HT-29 (cell line): ENCODE measurements at regions not wholly inside any gene's neighbourhood (a gene's known extent, or its start where the extent isn't known, plus 50 kb on each side); places are given as distances from the start of the nearest gene placed in this dataset.

ENCODE experiments used
- DNase-seq: peaks from one replicate; pipeline ENCODE4 v3.0.0-alpha.2; 2015; ENCODE audit warnings: low spot score

- DNase-seq, result no peak
These were observed 260.9 kb upstream of the SLITRK3 start for GRCh38 chr3:165457096-165457495.

GRCh38 chr3:165455793-165456192 is 259.6 kb upstream of the SLITRK3 start:
- no peak for DNase-seq

- DNase-seq, result no peak
These were observed 259.2 kb upstream of the SLITRK3 start for GRCh38 chr3:165455360-165455759.

DNA sequence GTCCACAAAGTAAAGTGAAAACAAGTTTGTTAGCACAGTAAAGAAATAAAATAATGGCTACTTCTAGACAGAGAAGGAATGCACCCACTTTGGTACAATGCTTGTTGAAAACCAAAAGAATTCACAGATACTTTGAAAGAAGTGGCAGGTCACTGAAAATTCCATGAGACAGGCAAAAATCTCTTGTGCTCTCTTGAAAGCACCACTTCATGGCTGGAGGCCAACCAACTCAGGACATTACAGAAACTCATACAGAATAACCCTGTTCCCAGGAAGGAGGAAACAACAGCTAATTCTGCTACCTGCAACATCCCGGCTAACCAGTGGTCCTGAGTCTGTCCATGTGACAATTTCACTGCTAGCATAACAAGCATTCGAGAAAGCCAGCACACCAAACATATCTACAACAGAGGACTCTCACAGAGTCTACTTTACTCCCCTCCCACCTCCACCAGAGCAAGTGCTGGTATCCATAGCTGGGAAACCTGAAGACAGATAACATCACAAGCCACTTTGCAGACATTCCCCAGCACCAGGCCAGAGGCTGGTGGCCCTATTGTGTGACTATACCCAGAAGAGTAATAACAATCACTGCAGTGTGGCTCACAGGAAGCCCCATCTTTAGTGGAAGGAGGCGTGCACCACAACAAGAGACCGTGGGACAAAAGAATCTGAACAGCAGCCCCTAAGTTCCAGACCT is 255.3 kb upstream of the SLITRK3 start:
- no peak for DNase-seq

DNA sequence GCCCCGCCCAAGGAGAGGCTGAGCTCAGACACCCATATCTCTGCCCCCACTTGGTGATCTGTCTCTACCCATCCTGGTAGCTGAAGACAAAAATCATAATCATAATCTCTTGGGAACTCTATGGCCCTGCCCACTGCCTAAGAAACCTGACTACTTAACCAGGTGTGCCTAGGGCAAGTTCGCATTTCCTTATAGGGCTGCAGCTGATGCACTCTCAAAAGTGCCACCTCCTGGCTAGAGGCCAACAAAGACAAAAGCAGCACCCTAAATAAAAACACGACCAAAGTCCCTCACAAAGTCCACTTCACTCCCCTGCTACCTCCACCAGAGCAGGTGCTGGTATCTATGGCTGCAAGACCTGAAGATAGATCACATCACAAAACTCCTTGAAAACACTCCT is 250.4 kb upstream of the SLITRK3 start:
- no peak for DNase-seq

- DNase-seq, result no peak
These were observed 248.6 kb upstream of the SLITRK3 start for GRCh38 chr3:165444745-165445144.

GRCh38 chr3:165443664-165444063 is 247.5 kb upstream of the SLITRK3 start:
- DNase-seq, result no peak

- no peak for DNase-seq
These were observed 245.9 kb upstream of the SLITRK3 start for GRCh38 chr3:165442061-165442460.

- DNase-seq, result no peak
These were observed 244.2 kb upstream of the SLITRK3 start for GRCh38 chr3:165440380-165440779.

DNA sequence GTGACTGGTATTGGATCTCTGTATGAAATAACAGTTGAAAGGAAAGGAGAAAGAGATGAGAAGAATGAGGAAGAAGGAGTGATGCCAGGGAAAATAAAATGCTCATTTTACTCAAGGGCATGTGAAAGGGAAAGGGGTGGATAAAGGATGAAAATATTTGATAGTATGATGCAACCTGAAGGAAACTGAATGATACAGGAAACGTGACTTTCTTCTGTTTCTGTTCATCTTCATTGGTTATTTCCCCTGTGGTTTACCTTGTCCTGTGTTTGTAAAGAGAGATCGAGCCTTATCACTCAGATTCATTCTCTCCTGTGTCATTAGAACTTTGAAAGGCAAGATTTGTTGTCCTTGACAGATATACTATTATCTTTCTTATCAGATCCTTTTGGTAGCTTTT is 243.6 kb upstream of the SLITRK3 start:
- no peak for DNase-seq

DNA sequence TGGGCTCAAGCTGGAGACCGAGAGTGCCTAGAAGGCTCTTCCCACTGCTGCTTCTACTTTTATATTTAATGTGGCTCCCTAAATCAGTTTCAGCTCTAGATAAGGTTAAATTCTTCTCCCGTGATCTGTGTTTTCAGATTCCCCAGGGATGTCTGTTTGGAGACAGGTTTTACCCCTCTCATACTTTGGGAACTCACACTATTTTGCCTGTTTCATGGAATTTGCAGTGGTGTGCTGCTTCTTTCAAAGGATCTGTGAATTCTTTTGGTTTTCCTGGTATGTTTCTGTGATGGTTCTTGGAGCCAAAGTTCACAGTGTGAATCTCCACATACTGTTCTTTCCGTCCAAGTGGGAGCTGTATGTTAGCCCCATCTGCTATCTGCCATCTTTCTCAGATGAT is 238.3 kb upstream of the SLITRK3 start:
- DNase-seq, result no peak

DNA sequence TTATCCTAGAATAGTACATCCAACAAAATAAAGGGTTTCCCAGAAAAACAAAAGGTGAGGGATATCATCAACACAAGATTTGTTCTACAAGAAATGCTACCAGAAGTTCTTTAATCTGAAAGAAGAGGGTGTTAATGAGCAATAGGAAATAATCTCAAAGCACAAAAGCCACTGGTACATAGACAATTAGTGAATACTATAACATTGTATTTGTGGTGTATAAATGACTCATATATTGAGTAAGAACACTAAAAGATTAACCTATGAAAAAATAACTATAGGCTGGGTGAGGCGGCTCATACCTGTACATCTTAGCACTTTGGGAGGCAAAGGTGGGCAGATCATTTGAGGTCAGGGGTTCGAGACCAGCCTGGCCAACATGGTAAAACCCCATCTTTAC is 210.2 kb upstream of the SLITRK3 start:
- no peak for DNase-seq

DNA sequence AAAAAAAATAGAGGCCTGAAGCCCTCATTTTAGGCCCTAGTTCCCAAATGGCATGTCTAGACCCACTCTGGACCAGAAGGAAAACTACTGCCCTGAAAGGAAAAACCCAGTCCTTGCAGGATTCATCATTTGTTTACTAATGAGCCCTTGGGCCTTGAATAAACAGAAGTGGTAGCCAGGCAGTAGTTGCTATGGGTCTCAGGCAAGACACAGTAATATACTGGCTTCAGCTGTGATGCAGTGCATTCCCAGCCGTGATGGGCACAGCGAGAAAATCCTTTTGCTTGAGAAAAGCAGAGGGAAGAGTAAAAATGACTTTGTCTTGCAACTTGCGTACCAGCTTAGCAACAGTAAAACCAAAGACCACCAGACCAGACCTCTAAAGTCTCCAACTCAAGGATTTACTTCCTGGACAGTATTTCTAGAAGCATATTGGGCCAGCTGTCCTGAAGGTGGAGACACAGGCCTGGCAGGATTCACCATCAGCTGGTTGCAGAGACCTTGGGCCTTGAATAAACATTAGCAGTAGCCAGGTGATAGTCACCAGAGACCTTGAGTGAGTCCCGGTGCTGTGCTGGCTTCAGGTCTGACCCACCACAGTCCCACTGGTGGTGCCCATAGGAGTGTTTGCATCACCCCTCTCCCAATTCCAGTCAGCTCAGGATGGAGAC is 208.3 kb upstream of the SLITRK3 start:
- peak; percentile 43 for DNase-seq

DNA sequence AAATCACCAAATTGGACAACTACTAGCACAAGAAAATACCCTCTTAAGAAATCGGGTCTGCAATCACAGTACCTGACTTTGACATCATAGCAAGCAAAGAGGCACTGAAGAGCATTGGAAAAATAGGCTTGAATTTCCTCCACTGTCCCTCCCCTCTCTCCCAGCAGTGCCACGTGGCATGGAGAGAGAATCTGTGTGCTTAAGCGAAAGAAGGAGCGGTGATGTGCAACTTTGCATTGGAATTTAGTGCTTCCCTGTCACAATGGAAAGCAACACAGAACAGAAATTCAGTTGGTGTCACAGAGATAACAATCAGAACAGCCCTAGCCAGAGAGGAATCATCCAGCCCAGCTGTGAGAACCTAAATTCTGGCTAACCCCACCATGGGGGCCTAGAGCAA is 207.5 kb upstream of the SLITRK3 start:
- DNase-seq, result no peak

DNA sequence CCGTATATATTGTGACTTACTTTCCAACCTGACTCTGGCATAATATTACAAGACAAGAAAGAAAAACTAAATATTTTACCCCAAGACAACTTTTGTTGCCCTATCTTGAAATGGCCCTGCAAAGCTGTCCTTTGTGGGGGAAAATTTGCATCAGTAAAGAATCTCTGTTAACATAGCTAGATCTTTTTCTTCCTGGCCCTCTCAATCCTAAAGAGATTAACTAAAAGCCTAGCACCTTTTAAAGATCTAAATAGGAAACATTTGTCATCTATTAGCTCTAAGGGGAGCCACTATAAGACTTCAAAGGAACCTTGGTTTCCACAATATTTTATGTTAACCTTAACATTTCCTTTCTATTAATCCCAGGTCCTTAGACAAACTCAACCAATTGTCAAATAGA is 199.0 kb upstream of the SLITRK3 start:
- no peak for DNase-seq

- no peak for DNase-seq
These were observed 197.3 kb upstream of the SLITRK3 start for GRCh38 chr3:165393461-165393860.

DNA sequence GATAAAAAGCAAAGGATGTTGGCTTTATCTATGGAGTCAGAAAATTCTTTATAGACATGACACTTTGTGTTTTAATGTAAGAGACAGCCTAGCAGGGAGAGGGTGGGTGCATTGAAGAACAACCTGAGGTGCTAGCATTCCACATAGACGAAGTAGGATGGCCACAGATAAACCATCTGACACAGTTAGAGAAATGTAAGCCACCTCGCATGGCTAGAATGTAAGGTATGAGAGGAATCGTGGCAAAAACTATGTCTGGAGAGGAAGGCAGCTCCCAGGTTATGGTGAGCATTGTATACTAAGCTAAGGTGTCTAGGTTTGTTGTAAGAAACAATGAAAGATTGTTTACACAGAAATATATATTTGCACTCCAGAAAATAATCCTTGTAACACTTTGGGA is 194.0 kb upstream of the SLITRK3 start:
- DNase-seq, result no peak

DNA sequence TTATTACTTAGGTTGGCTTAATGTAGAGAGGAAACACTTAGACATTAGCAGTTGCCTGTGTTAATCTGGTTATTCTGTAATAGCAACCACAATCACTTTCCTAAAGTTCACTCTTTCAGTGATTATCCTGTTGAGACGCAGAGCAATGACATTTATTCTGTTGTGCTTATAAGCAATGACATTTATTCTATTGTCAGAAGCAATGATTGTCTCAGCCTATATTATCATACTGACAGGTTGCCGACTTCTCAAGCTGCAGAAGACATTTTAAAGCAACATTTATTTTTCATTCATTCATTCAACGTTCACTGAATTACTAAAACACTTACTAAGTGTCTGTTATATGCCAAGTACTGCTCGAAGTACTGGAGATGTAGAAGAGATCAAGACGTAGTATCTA is 193.5 kb upstream of the SLITRK3 start:
- DNase-seq, result no peak

- DNase-seq, result no peak
These were observed 192.9 kb upstream of the SLITRK3 start for GRCh38 chr3:165389064-165389463.

- no peak for DNase-seq
These were observed 187.2 kb upstream of the SLITRK3 start for GRCh38 chr3:165383381-165383780.

- no peak for DNase-seq
These were observed 186.5 kb upstream of the SLITRK3 start for GRCh38 chr3:165382672-165383071.

DNA sequence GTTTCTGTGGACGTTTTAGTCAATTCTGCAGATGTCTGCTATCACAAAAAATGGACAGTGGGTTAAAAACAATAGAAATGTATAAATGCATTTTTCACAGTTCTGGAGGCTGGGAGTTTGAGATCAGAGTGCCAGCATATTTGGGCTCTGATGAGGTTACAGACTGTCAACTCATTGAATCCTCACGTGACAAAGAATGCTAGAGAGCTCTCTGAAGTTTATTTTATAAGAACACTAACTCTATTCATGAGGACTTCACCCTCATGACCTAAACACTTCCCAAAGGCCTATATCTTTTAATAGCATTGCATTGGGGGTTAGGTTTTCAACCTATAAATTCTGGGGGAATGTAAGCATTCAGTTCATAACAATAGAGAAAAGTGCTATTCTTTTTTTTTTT is 182.6 kb upstream of the SLITRK3 start:
- DNase-seq, result no peak

- DNase-seq, result no peak
These were observed 162.8 kb upstream of the SLITRK3 start for GRCh38 chr3:165359005-165359404.

DNA sequence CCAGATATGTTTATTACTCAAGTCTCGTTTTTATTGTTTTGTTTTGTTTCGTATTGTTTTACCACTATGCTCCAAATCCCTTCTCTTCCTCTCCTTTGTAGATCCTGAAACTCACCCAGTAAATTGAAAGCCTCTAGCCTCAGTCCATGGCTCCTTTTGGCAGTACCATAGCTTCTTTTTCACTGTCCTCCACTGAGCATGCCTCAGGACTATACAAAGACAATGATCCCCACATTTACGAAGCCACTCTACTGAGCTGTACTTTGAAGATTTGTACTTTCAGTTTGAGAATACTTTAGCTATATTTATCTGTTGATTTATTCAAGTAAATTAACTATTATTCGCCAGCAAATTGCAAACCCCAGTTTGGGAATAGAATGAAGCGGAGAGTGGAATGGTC is 159.1 kb upstream of the SLITRK3 start:
- no peak for DNase-seq
